IPS-18a (cell line): ENCODE measurements at regions not wholly inside any gene's neighbourhood (a gene's known extent, or its start where the extent isn't known, plus 50 kb on each side); places are given as distances from the start of the nearest gene placed in this dataset.

ENCODE experiments used
- H3K27ac ChIP-seq: one replicate; pipeline ENCODE4 v1.5.1; 2013; ENCODE audit warnings: low read length
- H3K27me3 ChIP-seq: one replicate; pipeline ENCODE4 v1.6.1; 2013; ENCODE audit warnings: mild to moderate bottlenecking, low read length; ENCODE audit not compliant: control insufficient read depth, insufficient read depth
- H3K36me3 ChIP-seq: one replicate; pipeline ENCODE4 v1.6.1; 2013; ENCODE audit warnings: low read depth, low read length; ENCODE audit not compliant: control insufficient read depth
- H3K4me1 ChIP-seq: one replicate; pipeline ENCODE4 v1.6.1; 2013; ENCODE audit warnings: low read depth, low read length; ENCODE audit not compliant: control insufficient read depth
- H3K4me3 ChIP-seq: one replicate; pipeline ENCODE4 v1.5.1; 2013; ENCODE audit warnings: low read length
- H3K9ac ChIP-seq: one replicate; pipeline ENCODE4 v1.6.1; 2013; ENCODE audit warnings: mild to moderate bottlenecking, low read length, moderate library complexity
- H3K9me3 ChIP-seq: one replicate; pipeline ENCODE4 v1.6.1; 2013; ENCODE audit warnings: low read depth, low read length; ENCODE audit not compliant: control insufficient read depth

- no peak overlapping the region for H3K9ac ChIP-seq
- H3K27ac ChIP-seq = no peak overlapping the region
- H3K4me1 ChIP-seq = peaks cover 25% of the 10 kb centered on the region
- no peaks in the 10 kb centered on the region for H3K36me3 ChIP-seq
- no peaks in the 10 kb centered on the region for H3K9me3 ChIP-seq
- no peaks in the 10 kb centered on the region for H3K27me3 ChIP-seq
- no peak overlapping the region for H3K4me3 ChIP-seq
Measured at GRCh38 chr10:29685506-29685905, 50.7 kb upstream of the SVIL start.
